ENCODE measurements at regions not wholly inside any gene's neighbourhood (a gene's known extent, or its start where the extent isn't known, plus 50 kb on each side); places are given as distances from the start of the nearest gene placed in this dataset.

- H3K9me3 ChIP-seq (ENCODE audit: low read depth, low read length), result no peaks in the 10 kb centered on the region
- H3K27me3 ChIP-seq (ENCODE audit: insufficient read depth, low read length), result no peaks in the 10 kb centered on the region
- no peak overlapping the region for H3K4me3 ChIP-seq (ENCODE audit: insufficient read depth, low read length)
- H2AFZ ChIP-seq (ENCODE audit: low read length), result no peak overlapping the region
- H3K36me3 ChIP-seq (ENCODE audit: insufficient read depth, low read length), result no peaks in the 10 kb centered on the region
- H3K4me1 ChIP-seq (ENCODE audit: insufficient read depth, low read length), result no peaks in the 10 kb centered on the region
- no peak for TF ChIP-seq CTCF (IDR thresholded peaks at IDR 0.05; ENCODE audit: extremely low read depth, low read depth, low read length)
- H3K79me2 ChIP-seq (ENCODE audit: insufficient read depth, low read length), result no peaks in the 10 kb centered on the region
- no peak overlapping the region for H3K27ac ChIP-seq (ENCODE audit: low read depth, low read length)
- H4K20me1 ChIP-seq (ENCODE audit: insufficient read depth, low read length), result no peaks in the 10 kb centered on the region
- H3K4me2 ChIP-seq (ENCODE audit: insufficient read depth, low read length), result no peak overlapping the region
- DNase-seq (ENCODE audit: insufficient read length, low spot score, missing footprints), result no peak
Measured at GRCh38 chr1:212207822-212208520, 77.2 kb upstream of the PPP2R5A start.

- TF ChIP-seq CTCF (IDR thresholded peaks at IDR 0.05; ENCODE audit: extremely low read depth, low read depth, low read length), result no peak
Measured at GRCh38 chr1:212208978-212209644, 76.1 kb upstream of the PPP2R5A start.

GRCh38 chr1:212211371-212211770 is 73.8 kb upstream of the PPP2R5A start:
- no peak overlapping the region for H2AFZ ChIP-seq (ENCODE audit: low read length)
- no peaks in the 10 kb centered on the region for H3K27me3 ChIP-seq (ENCODE audit: insufficient read depth, low read length)
- DNase-seq (ENCODE audit: insufficient read length, low spot score, missing footprints), result no peak
- H4K20me1 ChIP-seq (ENCODE audit: insufficient read depth, low read length), result no peaks in the 10 kb centered on the region
- no peak overlapping the region for H3K27ac ChIP-seq (ENCODE audit: low read depth, low read length)
- no peaks in the 10 kb centered on the region for H3K4me1 ChIP-seq (ENCODE audit: insufficient read depth, low read length)
- H3K9me3 ChIP-seq (ENCODE audit: low read depth, low read length), result no peaks in the 10 kb centered on the region
- H3K36me3 ChIP-seq (ENCODE audit: insufficient read depth, low read length), result no peaks in the 10 kb centered on the region
- no peak overlapping the region for H3K4me3 ChIP-seq (ENCODE audit: insufficient read depth, low read length)
- no peak for TF ChIP-seq CTCF (IDR thresholded peaks at IDR 0.05; ENCODE audit: extremely low read depth, low read depth, low read length)
- H3K79me2 ChIP-seq (ENCODE audit: insufficient read depth, low read length), result no peaks in the 10 kb centered on the region
- H3K4me2 ChIP-seq (ENCODE audit: insufficient read depth, low read length), result no peak overlapping the region

More at GRCh38 chr1:212208978-212209644, 76.1 kb upstream of the PPP2R5A start:
- Histone ChIP-seq H3K4me1 (ENCODE audit: insufficient read depth, low read length) (no peaks in the 10 kb centered on the region), H3K4me2 (ENCODE audit: insufficient read depth, low read length) (no peak overlapping the region), H3K9me3 (ENCODE audit: low read depth, low read length) (no peaks in the 10 kb centered on the region), H3K4me3 (ENCODE audit: insufficient read depth, low read length) (no peak overlapping the region), H3K79me2 (ENCODE audit: insufficient read depth, low read length) (no peaks in the 10 kb centered on the region), H2AFZ (ENCODE audit: low read length) (no peak overlapping the region), H4K20me1 (ENCODE audit: insufficient read depth, low read length) (no peaks in the 10 kb centered on the region), H3K36me3 (ENCODE audit: insufficient read depth, low read length) (no peaks in the 10 kb centered on the region), H3K27me3 (ENCODE audit: insufficient read depth, low read length) (no peaks in the 10 kb centered on the region), H3K27ac (ENCODE audit: low read depth, low read length) (no peak overlapping the region)
- DNase-seq (ENCODE audit: insufficient read length, low spot score, missing footprints), result no peak

GRCh38 chr1:212212343-212212742 is 72.9 kb upstream of the PPP2R5A start:
- Histone ChIP-seq H3K4me2 (ENCODE audit: insufficient read depth, low read length) (no peak overlapping the region), H4K20me1 (ENCODE audit: insufficient read depth, low read length) (no peaks in the 10 kb centered on the region), H3K36me3 (ENCODE audit: insufficient read depth, low read length) (no peaks in the 10 kb centered on the region), H2AFZ (ENCODE audit: low read length) (no peak overlapping the region), H3K4me1 (ENCODE audit: insufficient read depth, low read length) (no peaks in the 10 kb centered on the region), H3K79me2 (ENCODE audit: insufficient read depth, low read length) (no peaks in the 10 kb centered on the region), H3K27me3 (ENCODE audit: insufficient read depth, low read length) (no peaks in the 10 kb centered on the region), H3K4me3 (ENCODE audit: insufficient read depth, low read length) (no peak overlapping the region), H3K9me3 (ENCODE audit: low read depth, low read length) (no peaks in the 10 kb centered on the region), H3K27ac (ENCODE audit: low read depth, low read length) (no peak overlapping the region)
- TF ChIP-seq CTCF (IDR thresholded peaks at IDR 0.05; ENCODE audit: extremely low read depth, low read depth, low read length), result no peak
- DNase-seq (ENCODE audit: insufficient read length, low spot score, missing footprints), result no peak
